ENCODE measurements at regions not wholly inside any gene's neighbourhood (a gene's known extent, or its start where the extent isn't known, plus 50 kb on each side); places are given as distances from the start of the nearest gene placed in this dataset.

DNA sequence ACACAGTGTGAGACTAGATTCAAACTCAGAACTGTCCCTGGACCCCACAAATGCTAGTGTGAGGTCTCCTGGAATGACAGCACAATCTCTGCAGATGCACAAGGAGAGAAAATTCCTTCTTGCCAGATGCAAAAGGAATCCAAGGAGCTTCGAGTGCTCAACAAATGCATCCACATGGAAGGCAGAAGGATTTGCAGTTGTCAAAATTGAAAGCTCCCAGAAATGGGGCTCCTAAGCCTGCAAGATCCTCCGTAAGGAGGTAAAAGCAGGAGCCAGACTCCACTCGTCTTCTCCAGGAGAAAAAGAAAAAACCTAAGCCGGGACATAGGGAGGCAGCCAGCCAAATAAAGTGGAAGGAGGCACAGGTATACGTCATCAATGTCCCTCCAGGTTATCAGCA lies 355.0 kb upstream of the KLHL29 start:
- Histone ChIP-seq H2AFZ (ENCODE audit: low read length) (no peak overlapping the region), H3K27me3 (ENCODE audit: low read length) (no peaks in the 10 kb centered on the region), H3K9me2 (replicated peaks; ENCODE audit: insufficient read depth, low read length) (no peaks in the 10 kb centered on the region), H4K20me1 (ENCODE audit: insufficient read depth, low read depth, low read length) (no peaks in the 10 kb centered on the region), H3K27ac (ENCODE audit: low read length) (no peak overlapping the region), H3K4me2 (ENCODE audit: low read depth, low read length, poor library complexity, severe bottlenecking) (no peak overlapping the region), H3K9ac (ENCODE audit: low read length) (no peak overlapping the region), H3K4me1 (ENCODE audit: low read length) (peaks cover 50% of the 10 kb centered on the region), H3K4me3 (ENCODE audit: low read length) (no peak overlapping the region), H3K36me3 (ENCODE audit: insufficient read depth, low read length) (no peaks in the 10 kb centered on the region), H3K9me3 (ENCODE audit: low read length) (no peaks in the 10 kb centered on the region), H3K79me2 (ENCODE audit: low read length) (no peaks in the 10 kb centered on the region)
- DNase-seq, result no peak

DNA sequence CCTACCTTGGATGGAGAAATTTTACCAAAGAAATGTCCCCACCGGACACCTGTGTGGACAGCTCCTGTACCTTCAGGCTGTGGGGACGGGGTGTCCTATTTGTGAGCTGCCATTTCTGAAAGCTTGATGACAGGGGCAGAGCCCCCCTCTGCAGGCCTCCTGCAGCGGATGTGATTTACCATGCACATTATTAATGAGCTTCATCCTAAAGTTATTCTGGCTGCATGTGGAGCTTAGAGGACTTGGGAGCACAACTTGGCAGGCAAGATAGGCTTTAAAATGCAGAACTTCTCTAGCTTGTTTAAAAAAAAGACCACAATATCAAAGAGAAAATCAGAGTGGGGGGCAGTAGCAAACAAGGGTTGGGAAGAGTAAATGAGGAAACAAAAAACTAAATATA lies 350.0 kb upstream of the KLHL29 start:
- Histone ChIP-seq H2AFZ (ENCODE audit: low read length) (no peak overlapping the region), H3K79me2 (ENCODE audit: low read length) (no peaks in the 10 kb centered on the region), H3K4me1 (ENCODE audit: low read length) (peaks cover 2% of the 10 kb centered on the region), H4K20me1 (ENCODE audit: insufficient read depth, low read depth, low read length) (no peaks in the 10 kb centered on the region), H3K4me3 (ENCODE audit: low read length) (no peak overlapping the region), H3K27me3 (ENCODE audit: low read length) (0 out of 2 replicates have a peak, but pooled peaks cover 3% of the 10 kb centered on the region), H3K9me3 (ENCODE audit: low read length) (no peaks in the 10 kb centered on the region), H3K9ac (ENCODE audit: low read length) (no peak overlapping the region), H3K4me2 (ENCODE audit: low read depth, low read length, poor library complexity, severe bottlenecking) (no peak overlapping the region), H3K9me2 (replicated peaks; ENCODE audit: insufficient read depth, low read length) (no peaks in the 10 kb centered on the region), H3K27ac (ENCODE audit: low read length) (no peak overlapping the region), H3K36me3 (ENCODE audit: insufficient read depth, low read length) (no peaks in the 10 kb centered on the region)
- no peak for DNase-seq

DNA sequence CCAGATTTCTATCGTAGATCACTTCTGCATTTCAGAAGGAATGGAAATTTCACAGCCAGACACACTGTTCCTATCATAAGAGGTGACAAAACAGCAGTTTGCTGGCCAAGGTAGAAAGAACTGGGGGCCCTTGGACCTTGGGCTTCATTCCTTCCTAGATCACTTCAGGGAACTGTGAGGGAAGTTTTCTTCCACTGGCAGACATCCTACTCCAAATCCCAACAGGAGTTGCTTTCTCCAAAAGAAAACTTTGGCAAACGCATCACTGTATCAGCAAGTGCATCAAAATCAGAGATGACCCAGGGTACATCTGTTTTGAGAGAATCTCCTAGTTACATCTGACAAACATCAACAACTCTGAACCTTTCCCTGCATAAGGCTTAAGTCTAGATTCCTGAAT lies 348.4 kb upstream of the KLHL29 start:
- Histone ChIP-seq H3K9me3 (ENCODE audit: low read length) (no peaks in the 10 kb centered on the region), H3K4me3 (ENCODE audit: low read length) (no peak overlapping the region), H2AFZ (ENCODE audit: low read length) (no peak overlapping the region), H3K27ac (ENCODE audit: low read length) (no peak overlapping the region), H3K27me3 (ENCODE audit: low read length) (0 out of 2 replicates have a peak, but pooled peaks cover 3% of the 10 kb centered on the region), H3K4me1 (ENCODE audit: low read length) (no peaks in the 10 kb centered on the region), H4K20me1 (ENCODE audit: insufficient read depth, low read depth, low read length) (no peaks in the 10 kb centered on the region), H3K4me2 (ENCODE audit: low read depth, low read length, poor library complexity, severe bottlenecking) (no peak overlapping the region), H3K9me2 (replicated peaks; ENCODE audit: insufficient read depth, low read length) (no peaks in the 10 kb centered on the region), H3K79me2 (ENCODE audit: low read length) (no peaks in the 10 kb centered on the region), H3K36me3 (ENCODE audit: insufficient read depth, low read length) (no peaks in the 10 kb centered on the region), H3K9ac (ENCODE audit: low read length) (no peak overlapping the region)
- DNase-seq, result no peak

GRCh38 chr2:23037596-23037995 lies 347.4 kb upstream of the KLHL29 start:
- no peak overlapping the region for H3K9ac ChIP-seq (ENCODE audit: low read length)
- no peaks in the 10 kb centered on the region for H3K9me2 ChIP-seq (replicated peaks; ENCODE audit: insufficient read depth, low read length)
- no peak overlapping the region for H3K27ac ChIP-seq (ENCODE audit: low read length)
- 0 out of 2 replicates have a peak, but pooled peaks cover 3% of the 10 kb centered on the region for H3K27me3 ChIP-seq (ENCODE audit: low read length)
- H2AFZ ChIP-seq (ENCODE audit: low read length), result no peak overlapping the region
- no peaks in the 10 kb centered on the region for H3K79me2 ChIP-seq (ENCODE audit: low read length)
- H3K4me1 ChIP-seq (ENCODE audit: low read length), result no peaks in the 10 kb centered on the region
- no peaks in the 10 kb centered on the region for H3K9me3 ChIP-seq (ENCODE audit: low read length)
- H4K20me1 ChIP-seq (ENCODE audit: insufficient read depth, low read depth, low read length), result no peaks in the 10 kb centered on the region
- no peak overlapping the region for H3K4me3 ChIP-seq (ENCODE audit: low read length)
- no peaks in the 10 kb centered on the region for H3K36me3 ChIP-seq (ENCODE audit: insufficient read depth, low read length)
- H3K4me2 ChIP-seq (ENCODE audit: low read depth, low read length, poor library complexity, severe bottlenecking), result no peak overlapping the region
- DNase-seq, result no peak

DNA sequence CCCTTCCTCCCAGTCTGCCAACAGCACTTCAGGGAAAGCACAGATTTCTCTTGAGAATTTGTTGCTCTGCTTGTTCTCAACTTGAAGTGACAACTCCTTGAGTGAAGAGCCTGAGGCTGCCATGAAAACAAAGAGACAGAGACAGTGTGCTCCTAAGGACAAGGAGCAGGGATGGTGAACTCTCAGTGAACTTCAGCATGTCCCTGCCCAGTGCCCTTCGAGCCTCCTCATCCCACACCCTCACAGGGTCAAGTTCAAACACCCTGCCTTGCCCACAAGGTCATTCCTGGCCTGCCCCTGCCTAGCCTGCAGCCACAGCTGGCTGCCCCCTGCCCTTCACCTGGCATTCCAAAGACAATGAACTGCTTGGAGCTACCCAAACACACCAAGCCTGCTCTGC lies 343.5 kb upstream of the KLHL29 start:
- Histone ChIP-seq H3K9ac (ENCODE audit: low read length) (no peak overlapping the region), H2AFZ (ENCODE audit: low read length) (no peak overlapping the region), H3K9me2 (replicated peaks; ENCODE audit: insufficient read depth, low read length) (no peaks in the 10 kb centered on the region), H4K20me1 (ENCODE audit: insufficient read depth, low read depth, low read length) (no peaks in the 10 kb centered on the region), H3K36me3 (ENCODE audit: insufficient read depth, low read length) (no peaks in the 10 kb centered on the region), H3K4me1 (ENCODE audit: low read length) (no peaks in the 10 kb centered on the region), H3K79me2 (ENCODE audit: low read length) (no peaks in the 10 kb centered on the region), H3K27ac (ENCODE audit: low read length) (no peak overlapping the region), H3K4me2 (ENCODE audit: low read depth, low read length, poor library complexity, severe bottlenecking) (no peak overlapping the region), H3K4me3 (ENCODE audit: low read length) (no peak overlapping the region), H3K27me3 (ENCODE audit: low read length) (0 out of 2 replicates have a peak, but pooled peaks cover 3% of the 10 kb centered on the region), H3K9me3 (ENCODE audit: low read length) (no peaks in the 10 kb centered on the region)
- no peak for DNase-seq

DNA sequence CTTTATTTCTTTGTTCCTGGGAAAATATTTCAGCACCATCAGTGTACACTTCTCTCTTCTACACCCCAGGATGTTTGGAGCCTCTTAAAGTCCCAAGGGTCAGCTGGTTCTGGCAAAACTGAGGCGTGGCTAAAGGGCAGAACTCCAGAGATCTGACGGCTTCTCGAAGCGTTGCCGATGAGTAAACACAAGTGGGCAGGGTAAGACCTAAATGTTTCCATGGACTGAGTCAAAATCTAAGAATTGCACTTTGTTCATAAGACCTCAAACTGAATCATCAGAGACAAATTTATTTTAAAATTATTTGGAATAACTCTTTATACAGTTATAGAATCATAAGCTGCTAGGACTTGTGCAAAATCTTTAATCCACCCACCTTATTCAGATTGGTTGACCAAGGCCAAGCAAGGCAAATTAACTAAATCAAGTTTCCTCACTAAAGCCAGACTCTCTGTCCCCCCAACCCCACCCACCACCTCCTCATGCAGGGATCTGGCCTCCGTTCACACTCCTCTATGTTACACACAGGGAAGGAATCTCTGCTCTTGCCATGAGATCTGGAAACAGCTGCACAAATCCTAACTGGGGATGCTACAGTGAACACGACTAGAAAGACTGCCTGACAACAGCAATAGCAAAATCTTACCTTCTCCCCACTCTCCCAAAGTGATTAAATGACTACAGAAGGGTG lies 342.6 kb upstream of the KLHL29 start:
- Histone ChIP-seq H3K9me2 (replicated peaks; ENCODE audit: insufficient read depth, low read length) (no peaks in the 10 kb centered on the region), H3K27ac (ENCODE audit: low read length) (no peak overlapping the region), H3K4me3 (ENCODE audit: low read length) (no peak overlapping the region), H3K27me3 (ENCODE audit: low read length) (0 out of 2 replicates have a peak, but pooled peaks cover under 1% of the 10 kb centered on the region), H2AFZ (ENCODE audit: low read length) (no peak overlapping the region), H4K20me1 (ENCODE audit: insufficient read depth, low read depth, low read length) (no peaks in the 10 kb centered on the region), H3K79me2 (ENCODE audit: low read length) (no peaks in the 10 kb centered on the region), H3K36me3 (ENCODE audit: insufficient read depth, low read length) (no peaks in the 10 kb centered on the region), H3K4me2 (ENCODE audit: low read depth, low read length, poor library complexity, severe bottlenecking) (no peak overlapping the region), H3K4me1 (ENCODE audit: low read length) (no peaks in the 10 kb centered on the region), H3K9me3 (ENCODE audit: low read length) (no peaks in the 10 kb centered on the region), H3K9ac (ENCODE audit: low read length) (no peak overlapping the region)
- no peak for DNase-seq

GRCh38 chr2:23050388-23050787 lies 334.6 kb upstream of the KLHL29 start:
- no peaks in the 10 kb centered on the region for H3K9me3 ChIP-seq (ENCODE audit: low read length)
- H3K9me2 ChIP-seq (replicated peaks; ENCODE audit: insufficient read depth, low read length), result no peaks in the 10 kb centered on the region
- no peaks in the 10 kb centered on the region for H3K4me1 ChIP-seq (ENCODE audit: low read length)
- H3K79me2 ChIP-seq (ENCODE audit: low read length), result no peaks in the 10 kb centered on the region
- no peak overlapping the region for H2AFZ ChIP-seq (ENCODE audit: low read length)
- no peak overlapping the region for H3K4me2 ChIP-seq (ENCODE audit: low read depth, low read length, poor library complexity, severe bottlenecking)
- no peak overlapping the region for H3K27ac ChIP-seq (ENCODE audit: low read length)
- H3K4me3 ChIP-seq (ENCODE audit: low read length), result no peak overlapping the region
- no peaks in the 10 kb centered on the region for H3K36me3 ChIP-seq (ENCODE audit: insufficient read depth, low read length)
- H3K9ac ChIP-seq (ENCODE audit: low read length), result no peak overlapping the region
- H4K20me1 ChIP-seq (ENCODE audit: insufficient read depth, low read depth, low read length), result no peaks in the 10 kb centered on the region
- no peaks in the 10 kb centered on the region for H3K27me3 ChIP-seq (ENCODE audit: low read length)
- no peak for DNase-seq

DNA sequence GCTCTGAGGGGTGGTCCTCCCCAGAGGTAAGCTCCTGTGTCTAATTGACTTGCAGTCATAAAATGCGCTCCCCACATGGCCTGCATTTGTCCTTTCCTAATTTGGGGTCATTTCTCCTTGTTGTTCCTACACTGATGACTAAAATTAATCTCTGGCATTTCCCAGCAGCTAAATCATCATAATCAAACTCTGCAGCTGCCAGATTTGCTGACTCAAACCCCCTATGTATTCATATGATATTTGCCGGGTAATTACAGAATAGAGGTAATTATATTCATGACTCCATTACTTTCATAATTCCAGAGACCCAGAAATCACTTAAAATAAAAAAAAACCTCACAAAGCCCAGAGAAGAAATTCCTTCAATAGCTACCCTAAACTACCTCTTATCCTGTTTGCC lies 331.4 kb upstream of the KLHL29 start:
- H3K36me3 ChIP-seq (ENCODE audit: insufficient read depth, low read length), result no peaks in the 10 kb centered on the region

More for the DNA sequence above, 331.4 kb upstream of the KLHL29 start:
- Histone ChIP-seq H3K9me2 (replicated peaks; ENCODE audit: insufficient read depth, low read length) (no peaks in the 10 kb centered on the region), H2AFZ (ENCODE audit: low read length) (no peak overlapping the region), H3K4me2 (ENCODE audit: low read depth, low read length, poor library complexity, severe bottlenecking) (no peak overlapping the region), H3K4me3 (ENCODE audit: low read length) (no peak overlapping the region), H3K9me3 (ENCODE audit: low read length) (no peaks in the 10 kb centered on the region), H3K79me2 (ENCODE audit: low read length) (no peaks in the 10 kb centered on the region), H3K4me1 (ENCODE audit: low read length) (no peaks in the 10 kb centered on the region), H3K9ac (ENCODE audit: low read length) (no peak overlapping the region), H3K27ac (ENCODE audit: low read length) (no peak overlapping the region), H4K20me1 (ENCODE audit: insufficient read depth, low read depth, low read length) (no peaks in the 10 kb centered on the region), H3K27me3 (ENCODE audit: low read length) (no peaks in the 10 kb centered on the region; the same call in 1 of the 2 replicates)
- DNase-seq, result no peak

Data from Karpas-422 (cell line).